ENCODE measurements at regions not wholly inside any gene's neighbourhood (a gene's known extent, or its start where the extent isn't known, plus 50 kb on each side); places are given as distances from the start of the nearest gene placed in this dataset.

DNA sequence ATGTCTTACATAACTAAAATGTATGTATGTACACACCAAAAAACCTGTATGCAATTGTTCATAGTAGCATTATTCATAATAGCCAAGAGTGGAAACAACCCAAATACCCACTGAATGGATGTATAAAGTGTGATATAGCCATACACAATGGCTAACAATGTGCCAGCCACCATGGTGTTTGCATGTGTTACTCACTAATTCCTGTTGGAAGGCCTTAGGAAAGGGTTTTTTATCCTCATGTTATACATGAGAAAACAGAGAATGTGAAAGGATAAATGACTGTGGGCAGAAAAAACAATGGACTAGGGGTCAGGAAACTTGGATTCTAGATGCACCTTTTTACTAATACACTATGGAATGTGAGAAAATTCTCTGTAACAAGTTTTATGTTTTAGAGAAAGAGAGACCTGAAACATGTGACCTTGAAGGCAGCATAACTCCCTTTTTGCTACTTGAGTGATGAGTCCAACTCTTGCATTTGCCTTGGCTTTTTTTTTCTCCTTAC, 55.7 kb downstream of the TIGD2 start:
- Mint-ChIP-seq H3K27me3 (peaks cover 3 to 23% (median 14%) of the 10 kb centered on the region in 5 donors), H3K4me3 (no peak overlapping the region), H3K36me3 (peaks cover 0 to 5% (median 0%) of the 10 kb centered on the region in 5 donors), H3K4me1 (no peaks in the 10 kb centered on the region), H3K27ac (no peak overlapping the region), H3K9me3 (no peaks in the 10 kb centered on the region)
- H3K36me3 ChIP-seq (ENCODE audit: control insufficient read depth in 2 of 3, insufficient read depth in 3 of 3, low read length in 3 of 3) = no peaks in the 10 kb centered on the region
- ATAC-seq = no peak
- intact Hi-C loops (cut with micrococcal nuclease) = no loop called here
- no peaks in the 10 kb centered on the region for H3K9me3 ChIP-seq (ENCODE audit: control insufficient read depth in 2 of 3, low read length in 3 of 3)
- no peak for DNase-seq
- H3K27ac ChIP-seq (ENCODE audit: low read depth, low read length) = no peak overlapping the region
- H3K27me3 ChIP-seq (ENCODE audit: control insufficient read depth in 2 of 2, insufficient read depth in 2 of 2, low read length in 2 of 2) = no peaks in the 10 kb centered on the region
- no peaks in the 10 kb centered on the region for H3K4me1 ChIP-seq (ENCODE audit: control insufficient read depth in 2 of 2, insufficient read depth in 2 of 2, low read length in 2 of 2)
- ChIA-PET CTCF (no interaction called here), POLR2A (no interaction called here)
- H3K4me3 ChIP-seq (ENCODE audit: low read length) = no peak overlapping the region

- no peak for ATAC-seq
- Mint-ChIP-seq H3K27ac (no peak overlapping the region), H3K36me3 (no peaks in the 10 kb centered on the region), H3K4me1 (peaks cover 0 to 4% (median 0%) of the 10 kb centered on the region in 7 donors), H3K9me3 (peaks cover 0 to 1% (median 0%) of the 10 kb centered on the region in 11 donors), H3K4me3 (no peak overlapping the region), H3K27me3 (peaks cover 4 to 30% (median 10%) of the 10 kb centered on the region in 5 donors)
- ChIA-PET POLR2A (no interaction called here), CTCF (interaction anchor here (0.7 to 0.9 kb wide), 2 partner anchors 25 to 634 kb away, joined by 3 read pairs; no protein-coding TSS in a partner anchor)
- no peak for DNase-seq
- Histone ChIP-seq H3K4me1 (ENCODE audit: control insufficient read depth in 2 of 2, insufficient read depth in 2 of 2, low read length in 2 of 2) (no peaks in the 10 kb centered on the region), H3K4me3 (ENCODE audit: low read length) (no peak overlapping the region), H3K27me3 (ENCODE audit: control insufficient read depth in 2 of 2, insufficient read depth in 2 of 2, low read length in 2 of 2) (no peaks in the 10 kb centered on the region), H3K36me3 (ENCODE audit: control insufficient read depth in 2 of 3, insufficient read depth in 3 of 3, low read length in 3 of 3) (no peaks in the 10 kb centered on the region), H3K9me3 (ENCODE audit: control insufficient read depth in 2 of 3, low read length in 3 of 3) (no peaks in the 10 kb centered on the region), H3K27ac (ENCODE audit: low read depth, low read length) (no peak overlapping the region)
- intact Hi-C loops (cut with micrococcal nuclease) = no loop called here
Measured at GRCh38 chr4:89171176-89171805, 60.0 kb downstream of the TIGD2 start.

GRCh38 chr4:89172865-89173264, 61.5 kb downstream of the TIGD2 start:
- H3K4me3 Mint-ChIP-seq = no peak overlapping the region
- no peaks in the 10 kb centered on the region for H3K27me3 ChIP-seq (ENCODE audit: control insufficient read depth in 2 of 2, insufficient read depth in 2 of 2, low read length in 2 of 2)
- H3K4me1 ChIP-seq (ENCODE audit: control insufficient read depth in 2 of 2, insufficient read depth in 2 of 2, low read length in 2 of 2) = no peaks in the 10 kb centered on the region
- DNase-seq (no peak), ATAC-seq (no peak)
- H3K36me3 ChIP-seq (ENCODE audit: control insufficient read depth in 2 of 3, insufficient read depth in 3 of 3, low read length in 3 of 3) = no peaks in the 10 kb centered on the region
- no peak overlapping the region for H3K27ac Mint-ChIP-seq
- peaks cover 0 to 1% (median 0%) of the 10 kb centered on the region in 11 donors for H3K9me3 Mint-ChIP-seq
- H3K27ac ChIP-seq (ENCODE audit: low read depth, low read length) = no peak overlapping the region
- intact Hi-C loops (cut with micrococcal nuclease) = no loop called here
- POLR2A ChIA-PET = no interaction called here
- peaks cover 0 to 4% (median 0%) of the 10 kb centered on the region in 7 donors for H3K4me1 Mint-ChIP-seq
- H3K36me3 Mint-ChIP-seq = no peaks in the 10 kb centered on the region
- no peak overlapping the region for H3K4me3 ChIP-seq (ENCODE audit: low read length)
- peaks cover 3 to 23% (median 10%) of the 10 kb centered on the region in 5 donors for H3K27me3 Mint-ChIP-seq
- no peaks in the 10 kb centered on the region for H3K9me3 ChIP-seq (ENCODE audit: control insufficient read depth in 2 of 3, low read length in 3 of 3)
- CTCF ChIA-PET = interaction anchor here (1.0 kb wide), 1 partner anchor 9 kb away, joined by 4 read pairs; no protein-coding TSS in a partner anchor

DNA sequence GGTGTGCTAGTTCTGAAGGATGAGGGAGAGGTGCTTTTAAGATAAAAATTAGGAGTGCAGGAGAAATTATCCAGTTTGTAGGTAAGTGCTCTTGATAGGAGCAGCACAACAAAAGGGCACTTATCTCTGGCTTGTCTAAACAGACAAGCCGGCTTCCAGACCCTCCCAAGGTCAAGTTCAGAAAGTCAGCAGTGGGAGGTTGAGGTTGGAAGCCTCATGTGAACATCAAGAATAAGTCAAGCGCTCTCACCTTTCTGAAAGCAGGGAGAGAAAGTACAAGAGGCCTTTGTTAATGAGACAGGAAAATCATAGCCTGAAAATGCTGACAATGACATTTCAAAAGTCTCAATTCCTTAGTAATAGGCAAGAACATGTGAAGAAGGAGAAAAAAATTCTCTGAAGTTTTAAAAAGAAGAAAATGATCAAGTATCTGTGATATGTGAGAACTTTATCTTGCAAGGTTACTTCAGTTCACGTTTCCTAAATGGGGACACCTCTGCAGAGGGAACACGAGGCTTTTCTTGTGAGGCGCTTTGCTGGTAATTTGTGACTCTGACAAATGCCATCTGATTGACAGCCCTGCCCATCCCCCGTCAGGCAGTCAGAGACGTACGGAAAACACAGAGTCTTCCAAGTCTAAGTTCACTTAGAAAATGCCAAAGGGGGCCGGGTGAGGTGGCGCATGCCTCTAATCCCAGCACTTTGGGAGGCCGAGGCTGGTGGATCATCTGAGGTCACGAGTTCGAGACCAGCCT, 62.2 kb downstream of the TIGD2 start:
- Mint-ChIP-seq H3K4me3 (no peak overlapping the region), H3K4me1 (peaks cover 0 to 4% (median 0%) of the 10 kb centered on the region in 7 donors), H3K36me3 (no peaks in the 10 kb centered on the region), H3K9me3 (peaks cover 0 to 1% (median 0%) of the 10 kb centered on the region in 11 donors), H3K27ac (no peak overlapping the region), H3K27me3 (peaks cover 0 to 23% (median 10%) of the 10 kb centered on the region in 5 donors)
- CTCF ChIA-PET = interaction anchor here (1.0 kb wide), 1 partner anchor 10 kb away, joined by 4 read pairs; no protein-coding TSS in a partner anchor
- ATAC-seq = no peak
- POLR2A ChIA-PET = no interaction called here
- intact Hi-C loops (cut with micrococcal nuclease) = no loop called here
- Histone ChIP-seq H3K9me3 (ENCODE audit: control insufficient read depth in 2 of 3, low read length in 3 of 3) (no peaks in the 10 kb centered on the region), H3K4me3 (ENCODE audit: low read length) (no peak overlapping the region), H3K4me1 (ENCODE audit: control insufficient read depth in 2 of 2, insufficient read depth in 2 of 2, low read length in 2 of 2) (no peaks in the 10 kb centered on the region), H3K27ac (ENCODE audit: low read depth, low read length) (no peak overlapping the region), H3K36me3 (ENCODE audit: control insufficient read depth in 2 of 3, insufficient read depth in 3 of 3, low read length in 3 of 3) (no peaks in the 10 kb centered on the region), H3K27me3 (ENCODE audit: control insufficient read depth in 2 of 2, insufficient read depth in 2 of 2, low read length in 2 of 2) (no peaks in the 10 kb centered on the region)
- DNase-seq = no peak

DNA sequence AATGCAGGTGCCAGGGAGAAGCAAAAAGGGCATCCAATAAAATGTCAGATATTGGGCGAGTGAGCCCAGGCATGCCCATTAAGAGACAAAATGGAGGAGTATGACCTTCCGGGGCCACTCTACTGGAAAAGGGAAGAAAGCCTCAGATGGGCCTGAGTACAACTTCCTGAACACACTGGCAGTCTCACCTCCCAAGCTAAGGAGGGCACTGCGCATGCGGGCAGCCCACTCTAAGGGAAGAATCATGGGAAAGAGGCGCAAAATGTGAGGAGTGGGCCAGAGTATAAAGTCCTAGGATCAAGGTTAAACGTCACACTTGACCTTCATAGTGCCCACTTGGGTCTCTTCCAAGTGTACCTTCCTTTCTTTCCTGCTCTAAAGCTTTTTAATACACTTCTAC, 63.5 kb downstream of the TIGD2 start:
- no peak for ATAC-seq
- no peaks in the 10 kb centered on the region for H3K36me3 ChIP-seq (ENCODE audit: control insufficient read depth in 2 of 3, insufficient read depth in 3 of 3, low read length in 3 of 3)
- intact Hi-C loops (cut with micrococcal nuclease) = no loop called here
- no peaks in the 10 kb centered on the region for H3K27me3 ChIP-seq (ENCODE audit: control insufficient read depth in 2 of 2, insufficient read depth in 2 of 2, low read length in 2 of 2)
- no peak overlapping the region for H3K27ac ChIP-seq (ENCODE audit: low read depth, low read length)
- no peak overlapping the region for H3K4me3 ChIP-seq (ENCODE audit: low read length)
- Mint-ChIP-seq H3K27me3 (peaks cover 0 to 21% (median 9%) of the 10 kb centered on the region in 5 donors), H3K4me1 (peaks cover 0 to 4% (median 0%) of the 10 kb centered on the region in 7 donors), H3K36me3 (no peaks in the 10 kb centered on the region), H3K9me3 (peaks cover 0 to 1% (median 0%) of the 10 kb centered on the region in 11 donors), H3K27ac (no peak overlapping the region), H3K4me3 (no peak overlapping the region)
- POLR2A ChIA-PET = no interaction called here
- H3K9me3 ChIP-seq (ENCODE audit: control insufficient read depth in 2 of 3, low read length in 3 of 3) = no peaks in the 10 kb centered on the region
- CTCF ChIA-PET = no interaction called here
- H3K4me1 ChIP-seq (ENCODE audit: control insufficient read depth in 2 of 2, insufficient read depth in 2 of 2, low read length in 2 of 2) = no peaks in the 10 kb centered on the region
- DNase-seq = no peak

- Mint-ChIP-seq H3K4me3 (no peak overlapping the region), H3K4me1 (peaks cover 0 to 4% (median 0%) of the 10 kb centered on the region in 7 donors), H3K27ac (no peak overlapping the region), H3K27me3 (peaks cover 0 to 18% (median 7%) of the 10 kb centered on the region in 5 donors), H3K36me3 (no peaks in the 10 kb centered on the region), H3K9me3 (peaks cover 0 to 1% (median 0%) of the 10 kb centered on the region in 11 donors)
- no peaks in the 10 kb centered on the region for H3K9me3 ChIP-seq (ENCODE audit: control insufficient read depth in 2 of 3, low read length in 3 of 3)
- DNase-seq = no peak
- H3K4me3 ChIP-seq (ENCODE audit: low read length) = no peak overlapping the region
- CTCF ChIA-PET = no interaction called here
- intact Hi-C loops (cut with micrococcal nuclease) = no loop called here
- no peaks in the 10 kb centered on the region for H3K27me3 ChIP-seq (ENCODE audit: control insufficient read depth in 2 of 2, insufficient read depth in 2 of 2, low read length in 2 of 2)
- POLR2A ChIA-PET = no interaction called here
- H3K36me3 ChIP-seq (ENCODE audit: control insufficient read depth in 2 of 3, insufficient read depth in 3 of 3, low read length in 3 of 3) = no peaks in the 10 kb centered on the region
- H3K4me1 ChIP-seq (ENCODE audit: control insufficient read depth in 2 of 2, insufficient read depth in 2 of 2, low read length in 2 of 2) = no peaks in the 10 kb centered on the region
- no peak overlapping the region for H3K27ac ChIP-seq (ENCODE audit: low read depth, low read length)
- ATAC-seq = no peak
Measured at GRCh38 chr4:89175611-89176010, 64.3 kb downstream of the TIGD2 start.

All from naive thymus-derived CD4-positive, alpha-beta T cell (primary cell).